Fibroblast of villous mesenchyme (primary cell): ENCODE measurements at regions not wholly inside any gene's neighbourhood (a gene's known extent, or its start where the extent isn't known, plus 50 kb on each side); places are given as distances from the start of the nearest gene placed in this dataset.

Source experiments
- DNase-seq: peaks from one replicate; pipeline ENCODE4 v3.0.0-alpha.2; 2010; ENCODE audit warnings: low read depth
- H3K4me3 ChIP-seq: 2 replicates; pipeline ENCODE4 v1.5.1; 2011; ENCODE audit warnings: low read depth, mild to moderate bottlenecking, low read length
- CTCF ChIP-seq: IDR thresholded peaks from 2 replicates; pipeline ENCODE4 v1.5.1; 2012; ENCODE audit warnings: low read depth, mild to moderate bottlenecking, low read length; ENCODE audit not compliant: insufficient read depth

- TF ChIP-seq CTCF, result no peak
- H3K4me3 ChIP-seq, result no peak overlapping the region
- no peak for DNase-seq
These were observed 71.3 kb upstream of the ARAP3 start for GRCh38 chr5:141753143-141753970.

- peak; percentile 20 for DNase-seq
- H3K4me3 ChIP-seq, result no peak overlapping the region
- no peak for TF ChIP-seq CTCF
These were observed 65.4 kb upstream of the ARAP3 start for GRCh38 chr5:141747152-141748141.

GRCh38 chr5:141746395-141746794 lies 64.4 kb upstream of the ARAP3 start:
- no peak for DNase-seq
- no peak overlapping the region for H3K4me3 ChIP-seq
- TF ChIP-seq CTCF, result no peak

GRCh38 chr5:141745390-141745789 lies 63.4 kb upstream of the ARAP3 start:
- no peak for TF ChIP-seq CTCF
- no peak for DNase-seq
- H3K4me3 ChIP-seq, result no peak overlapping the region

- no peak overlapping the region for H3K4me3 ChIP-seq
- TF ChIP-seq CTCF, result no peak
- DNase-seq, result no peak
These were observed 61.8 kb upstream of the ARAP3 start for GRCh38 chr5:141743866-141744272.

- TF ChIP-seq CTCF, result no peak
- no peak overlapping the region for H3K4me3 ChIP-seq
- peak; percentile 34 for DNase-seq
These were observed 61.1 kb upstream of the ARAP3 start for GRCh38 chr5:141742866-141743851.
